Liver (tissue), 3 donors: ENCODE measurements at regions not wholly inside any gene's neighbourhood (a gene's known extent, or its start where the extent isn't known, plus 50 kb on each side); places are given as distances from the start of the nearest gene placed in this dataset.

ENCODE experiments used
- EGR1 ChIP-seq, 2 donors: IDR thresholded peaks; 2 replicates each; pipeline ENCODE4 v1.6.1; 2016 to 2018; ENCODE audit warnings: antibody characterized with exemption in 2 of 2, low read depth in 2 of 2
- JUND ChIP-seq, 2 donors: IDR thresholded peaks; 2 replicates each; pipeline ENCODE4 v1.6.1; 2016; ENCODE audit warnings: antibody characterized with exemption in 2 of 2
- NR2F2 ChIP-seq: IDR thresholded peaks from 2 replicates; pipeline ENCODE4 v1.6.1; 2016; ENCODE audit warnings: antibody characterized with exemption
- RAD21 ChIP-seq, 2 donors: IDR thresholded peaks; 2 replicates each; pipeline ENCODE4 v1.6.1; 2016; ENCODE audit warnings: antibody characterized with exemption in 2 of 2, mild to moderate bottlenecking in 2 of 2
- RXRA ChIP-seq, 2 donors: IDR thresholded peaks; 2 replicates each; pipeline ENCODE4 v1.6.1; 2017 to 2018; ENCODE audit warnings: antibody characterized with exemption in 2 of 2, mild to moderate bottlenecking in 1 of 2
- SP1 ChIP-seq: IDR thresholded peaks from 2 replicates; pipeline ENCODE4 v1.6.1; 2018; ENCODE audit warnings: antibody characterized with exemption, mild to moderate bottlenecking
- TAF1 ChIP-seq: conservative IDR thresholded peaks from 2 replicates; pipeline ENCODE4 v1.6.1; 2016; ENCODE audit warnings: antibody characterized with exemption, mild to moderate bottlenecking
- TF ChIP-seq, protein P1 (sequence below): fragments of 150-350 bp; IDR thresholded peaks from 2 replicates; pipeline ENCODE4 v1.5.1; 2017; ENCODE audit warnings: improper control_type of control experiment, low read depth, low read length; ENCODE audit not compliant: missing input control
- TF ChIP-seq, protein P2 (sequence below): IDR thresholded peaks from 2 replicates; pipeline ENCODE4 v1.6.1; 2016; ENCODE audit warnings: antibody characterized with exemption
- TF ChIP-seq, protein P3 (sequence below): IDR thresholded peaks from 2 replicates; pipeline ENCODE4 v1.6.1; 2016; ENCODE audit warnings: antibody characterized with exemption
- donor health status: healthy.
- donor health status: healthy.

DNA sequence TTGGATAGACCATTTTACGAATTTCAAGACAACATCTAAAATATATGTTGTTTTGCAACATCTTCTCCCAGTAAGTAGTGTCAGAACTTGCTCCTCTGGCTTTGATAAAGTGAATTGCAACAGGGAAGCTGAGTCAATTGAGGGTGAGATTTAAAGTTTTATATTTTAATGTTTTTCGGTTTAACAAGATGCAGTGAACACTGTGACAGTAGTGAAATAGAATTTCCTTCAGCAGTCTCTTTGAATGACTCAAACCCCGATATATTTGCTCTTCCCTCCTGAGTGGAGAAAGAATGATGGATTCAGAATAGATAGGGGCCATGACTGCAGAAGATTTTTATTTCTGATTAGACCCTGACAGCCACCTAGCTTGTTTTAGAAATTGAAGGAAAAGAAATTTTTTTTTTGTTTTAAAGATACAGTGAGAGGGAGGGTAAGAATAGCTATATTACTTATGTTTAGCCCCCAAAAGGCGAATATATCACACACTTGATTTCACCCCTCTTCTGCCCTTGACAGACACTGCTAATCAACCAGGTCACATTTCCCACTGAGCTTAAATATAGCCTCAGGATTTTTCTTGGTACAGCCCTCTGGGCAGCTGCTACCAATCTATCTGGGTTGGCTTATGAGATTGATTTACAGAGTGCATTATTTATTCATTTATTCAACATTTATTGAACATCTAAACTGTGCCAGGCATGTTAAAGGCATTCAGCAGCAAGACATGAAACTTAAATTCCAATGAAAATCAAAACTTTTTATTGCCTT, 183.3 kb upstream of the ADAMTS9 start:
- TF ChIP-seq RAD21 (IDR thresholded peaks at IDR 0.05) (no peak), NR2F2 (no peak), RXRA (IDR thresholded peaks at IDR 0.05) (no peak), JUND (IDR thresholded peaks at IDR 0.05) (no peak), EGR1 (IDR thresholded peaks at IDR 0.05; ENCODE audit: low read depth in 2 of 2) (no peak), TAF1 (no peak), SP1 (no peak)
- TF ChIP-seq, protein P1, sequence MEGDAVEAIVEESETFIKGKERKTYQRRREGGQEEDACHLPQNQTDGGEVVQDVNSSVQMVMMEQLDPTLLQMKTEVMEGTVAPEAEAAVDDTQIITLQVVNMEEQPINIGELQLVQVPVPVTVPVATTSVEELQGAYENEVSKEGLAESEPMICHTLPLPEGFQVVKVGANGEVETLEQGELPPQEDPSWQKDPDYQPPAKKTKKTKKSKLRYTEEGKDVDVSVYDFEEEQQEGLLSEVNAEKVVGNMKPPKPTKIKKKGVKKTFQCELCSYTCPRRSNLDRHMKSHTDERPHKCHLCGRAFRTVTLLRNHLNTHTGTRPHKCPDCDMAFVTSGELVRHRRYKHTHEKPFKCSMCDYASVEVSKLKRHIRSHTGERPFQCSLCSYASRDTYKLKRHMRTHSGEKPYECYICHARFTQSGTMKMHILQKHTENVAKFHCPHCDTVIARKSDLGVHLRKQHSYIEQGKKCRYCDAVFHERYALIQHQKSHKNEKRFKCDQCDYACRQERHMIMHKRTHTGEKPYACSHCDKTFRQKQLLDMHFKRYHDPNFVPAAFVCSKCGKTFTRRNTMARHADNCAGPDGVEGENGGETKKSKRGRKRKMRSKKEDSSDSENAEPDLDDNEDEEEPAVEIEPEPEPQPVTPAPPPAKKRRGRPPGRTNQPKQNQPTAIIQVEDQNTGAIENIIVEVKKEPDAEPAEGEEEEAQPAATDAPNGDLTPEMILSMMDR, result no peak
- TF ChIP-seq, protein P2, sequence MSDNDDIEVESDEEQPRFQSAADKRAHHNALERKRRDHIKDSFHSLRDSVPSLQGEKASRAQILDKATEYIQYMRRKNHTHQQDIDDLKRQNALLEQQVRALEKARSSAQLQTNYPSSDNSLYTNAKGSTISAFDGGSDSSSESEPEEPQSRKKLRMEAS, result no peak
- TF ChIP-seq, protein P3, sequence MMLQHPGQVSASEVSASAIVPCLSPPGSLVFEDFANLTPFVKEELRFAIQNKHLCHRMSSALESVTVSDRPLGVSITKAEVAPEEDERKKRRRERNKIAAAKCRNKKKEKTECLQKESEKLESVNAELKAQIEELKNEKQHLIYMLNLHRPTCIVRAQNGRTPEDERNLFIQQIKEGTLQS, result no peak
